Retina (tissue), 1 donor: ENCODE measurements at regions not wholly inside any gene's neighbourhood (a gene's known extent, or its start where the extent isn't known, plus 50 kb on each side); places are given as distances from the start of the nearest gene placed in this dataset.
"Not testable (repeated sequence)": the region's sequence is repeated elsewhere in the genome, so short reads cannot be mapped to it uniquely, and the experiment has no call there.

Experiments used
- DNase-seq: peaks from one replicate; pipeline ENCODE4 v3.0.0-alpha.2; 2016

GRCh38 chr21:35510957-35511695 is 462.0 kb upstream of the RUNX1 start:
- DNase-seq, result no peak

DNA sequence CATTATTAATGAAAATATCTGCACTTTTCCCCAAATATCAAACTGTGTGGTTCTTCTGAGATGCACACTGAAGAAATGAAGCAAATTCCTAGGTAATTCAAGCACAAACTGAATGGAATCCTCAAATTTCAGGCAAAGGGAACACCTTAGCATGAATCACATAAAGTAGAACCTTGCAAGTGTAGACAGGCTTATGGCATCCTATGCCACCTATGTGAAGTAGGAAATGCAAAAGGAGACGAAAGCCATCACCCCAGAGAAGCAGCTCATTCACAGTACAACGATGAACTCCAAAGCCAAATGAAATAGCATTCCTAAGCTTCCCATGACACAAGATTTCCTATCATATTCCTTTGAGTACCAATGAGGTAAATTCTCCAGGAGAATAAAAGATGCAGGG is 461.2 kb upstream of the RUNX1 start:
- no peak for DNase-seq

DNA sequence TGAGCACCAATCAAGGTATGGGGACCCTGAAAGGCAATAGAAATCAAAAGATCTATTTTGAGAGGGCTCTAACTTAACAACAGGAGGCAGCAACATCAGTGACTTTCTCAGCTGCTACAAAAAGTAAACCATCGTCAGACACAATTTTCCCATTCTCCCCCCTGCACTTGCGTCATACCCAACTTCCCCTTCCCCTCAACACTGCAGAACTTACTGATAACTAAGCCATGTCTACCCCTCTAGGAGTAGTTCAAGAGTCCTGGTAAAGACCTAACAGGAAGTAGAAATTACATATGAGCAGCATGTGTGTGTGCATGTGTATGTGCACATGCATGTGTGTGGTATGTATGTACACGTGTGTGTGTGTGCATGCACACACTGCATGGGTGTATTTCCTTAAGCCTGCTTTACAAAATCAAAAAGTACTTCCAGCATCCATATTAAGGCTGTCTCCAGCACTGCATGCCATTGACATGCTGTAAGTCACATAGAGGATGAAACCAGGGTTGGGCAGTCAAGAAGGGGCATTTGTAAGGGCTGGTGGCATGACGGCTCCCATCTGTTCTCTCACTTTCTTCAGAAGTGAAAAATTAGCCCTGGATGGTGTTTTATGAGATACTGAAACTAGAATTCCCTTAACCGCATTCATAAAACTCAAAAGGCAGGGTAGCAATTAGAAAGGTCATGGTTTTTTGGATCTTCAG is 460.1 kb upstream of the RUNX1 start:
- DNase-seq, result no peak

GRCh38 chr21:35508139-35508888 is 459.2 kb upstream of the RUNX1 start:
- no peak for DNase-seq

DNA sequence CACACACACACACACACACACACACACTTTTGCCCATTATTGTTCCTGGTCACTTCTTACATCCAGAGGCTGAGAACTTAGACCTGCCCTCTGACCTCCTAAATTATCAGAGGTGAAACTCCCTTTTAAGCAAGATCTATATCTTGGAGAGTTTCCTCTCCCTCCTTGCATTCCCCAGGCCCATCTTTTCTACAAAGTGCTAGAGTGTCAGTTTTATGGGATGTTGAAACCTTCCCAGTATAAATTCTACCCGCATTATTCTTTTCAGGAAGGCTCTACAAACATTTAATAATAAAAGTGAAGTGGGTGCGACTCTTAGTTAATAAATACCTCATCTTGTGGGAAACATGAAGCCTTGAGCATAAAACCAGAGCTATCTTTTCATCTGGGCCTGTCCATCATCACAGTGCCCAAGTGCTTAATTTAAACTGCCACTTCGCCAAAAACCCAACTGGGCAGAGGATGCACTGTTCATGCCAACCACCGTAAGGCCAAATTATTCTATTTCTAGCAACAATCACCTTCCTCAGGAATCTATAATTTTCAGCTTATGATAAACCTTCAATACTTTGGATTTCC is 458.2 kb upstream of the RUNX1 start:
- DNase-seq, result no peak

DNA sequence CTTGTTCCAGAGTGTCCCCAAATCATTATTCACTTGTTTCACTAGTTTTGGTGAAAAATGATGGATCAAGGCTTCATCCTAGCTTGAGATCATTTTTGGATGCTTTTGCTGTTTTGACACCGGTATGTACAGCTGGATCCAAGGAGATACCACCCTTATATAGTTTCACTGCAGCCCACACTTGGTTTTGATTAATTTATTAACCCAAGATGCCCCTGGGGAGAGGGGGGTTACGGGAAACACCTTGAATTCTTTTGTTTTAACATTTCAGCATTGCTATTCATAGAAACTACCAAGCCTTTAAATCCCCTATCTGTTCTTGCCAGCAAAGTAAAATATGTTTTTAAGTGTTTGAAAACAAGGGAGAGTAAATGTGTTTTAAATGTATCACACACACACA is 457.7 kb upstream of the RUNX1 start:
- no peak for DNase-seq

- DNase-seq, result no peak
Observed at GRCh38 chr21:35506352-35506751, 457.2 kb upstream of the RUNX1 start.

GRCh38 chr21:35504951-35505466 is 455.9 kb upstream of the RUNX1 start:
- no peak for DNase-seq

- DNase-seq, result no peak
Observed at GRCh38 chr21:35504277-35504676, 455.2 kb upstream of the RUNX1 start.

DNA sequence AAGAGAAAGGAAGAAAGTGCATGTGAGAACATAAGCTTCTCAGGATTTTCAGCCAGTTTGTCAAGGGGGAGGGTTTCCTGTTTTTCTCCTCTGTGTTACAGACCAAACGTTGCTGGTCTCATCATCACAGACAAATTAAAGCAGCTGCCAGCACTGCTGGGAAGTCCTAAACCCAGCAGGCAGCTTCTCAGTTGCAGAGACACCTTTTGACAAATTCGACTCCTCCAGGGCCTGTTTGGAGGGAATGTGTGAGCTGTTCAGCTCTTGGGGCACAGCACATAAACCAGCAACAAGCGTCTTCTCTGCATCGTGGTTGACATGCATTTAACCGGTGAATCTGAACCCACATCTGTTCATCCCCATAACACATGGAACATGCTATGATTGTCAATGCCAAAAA is 454.6 kb upstream of the RUNX1 start:
- DNase-seq, result no peak

DNA sequence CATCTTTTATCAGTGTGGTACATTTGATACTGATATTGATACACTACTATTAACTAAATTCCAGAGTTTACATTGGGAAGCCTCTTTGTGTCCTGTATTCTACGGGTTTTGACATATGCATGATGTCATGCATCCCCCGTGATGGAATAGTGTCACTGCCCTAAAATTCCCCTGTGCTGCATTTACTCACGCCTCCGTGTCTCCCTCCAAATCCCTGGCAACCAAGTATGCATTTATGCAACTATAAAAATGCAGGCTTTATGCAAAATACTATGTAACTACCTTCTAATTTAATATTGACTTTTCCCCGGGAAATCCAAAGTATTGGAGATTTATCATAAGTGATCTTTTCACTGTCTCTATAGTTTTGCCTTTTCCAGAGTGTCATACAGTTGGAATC is 453.7 kb upstream of the RUNX1 start:
- DNase-seq, result no peak

DNA sequence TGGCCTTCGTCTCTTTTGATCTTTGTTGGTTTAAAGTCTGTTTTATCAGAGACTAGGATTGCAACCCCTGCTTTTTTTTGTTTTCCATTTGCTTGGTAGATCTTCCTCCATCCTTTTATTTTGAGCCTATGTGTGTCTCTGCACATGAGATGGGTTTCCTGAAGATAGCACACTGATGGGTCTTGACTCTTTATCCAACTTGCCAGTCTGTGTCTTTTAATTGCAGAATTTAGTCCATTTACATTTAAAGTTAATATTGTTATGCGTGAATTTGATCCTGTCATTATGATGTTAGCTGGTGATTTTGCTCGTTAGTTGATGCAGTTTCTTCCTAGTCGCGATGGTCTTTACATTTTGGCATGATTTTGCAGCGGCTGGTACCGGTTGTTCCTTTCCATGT is 448.4 kb upstream of the RUNX1 start:
- DNase-seq, result not testable (repeated sequence)

GRCh38 chr21:35491920-35492678 is 443.0 kb upstream of the RUNX1 start:
- DNase-seq, result no peak

DNA sequence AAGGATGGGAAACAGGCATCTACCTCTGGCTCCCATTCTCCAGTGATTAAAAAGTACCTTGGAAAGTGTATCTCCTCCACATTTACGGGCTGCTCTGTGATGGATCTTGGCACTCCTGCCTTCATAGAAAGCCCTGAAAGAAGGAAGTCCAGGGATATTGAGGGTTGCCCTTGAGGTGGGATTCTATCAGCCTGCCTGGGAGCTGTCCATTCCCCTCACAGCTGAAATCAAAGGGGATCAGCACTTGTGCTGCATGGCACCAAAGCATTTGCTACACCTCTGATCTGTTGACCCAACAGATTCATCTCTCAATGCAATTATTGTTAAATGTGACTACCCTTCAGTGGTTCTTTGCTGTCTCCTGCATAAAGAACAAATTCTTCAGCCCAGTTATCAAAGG is 442.0 kb upstream of the RUNX1 start:
- DNase-seq, result no peak

GRCh38 chr21:35489389-35489980 is 440.4 kb upstream of the RUNX1 start:
- DNase-seq, result peak; percentile 17

DNA sequence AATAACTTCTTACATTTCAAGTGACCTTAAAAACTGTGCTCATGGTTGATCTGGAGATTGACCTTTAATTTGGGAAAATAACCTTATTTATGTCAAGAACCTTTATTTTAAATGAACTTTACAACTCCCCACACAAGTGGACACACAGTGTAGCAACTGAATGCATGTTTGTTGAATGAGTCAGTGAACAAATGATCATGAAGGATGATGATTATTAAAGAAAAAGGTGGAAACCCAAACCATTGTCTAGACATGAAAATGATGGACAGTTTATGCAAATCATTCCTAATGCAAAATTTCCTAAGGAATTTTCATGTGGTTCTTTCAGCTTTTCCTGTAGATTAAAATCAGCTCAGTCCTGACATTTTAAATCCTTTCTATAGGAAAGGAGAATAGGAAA is 439.8 kb upstream of the RUNX1 start:
- DNase-seq, result no peak

DNA sequence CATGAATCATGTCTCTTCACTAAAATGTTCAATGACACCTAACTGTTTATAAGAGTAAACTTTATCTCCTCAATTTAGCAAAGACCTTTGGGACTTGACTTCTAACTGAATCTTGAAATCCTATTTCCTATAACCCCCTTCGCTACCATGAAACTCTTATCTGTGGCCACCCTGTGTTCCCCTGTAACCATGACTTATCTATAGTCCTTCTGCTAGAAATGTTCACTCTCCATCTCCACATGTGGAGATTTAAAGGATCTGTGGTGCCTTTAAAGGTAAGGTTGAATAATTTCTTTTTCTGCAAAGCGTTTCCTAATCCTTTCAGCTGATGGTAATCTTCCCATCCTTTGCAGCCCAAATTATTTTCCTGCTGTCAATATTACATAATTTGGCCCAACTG is 436.3 kb upstream of the RUNX1 start:
- DNase-seq, result no peak

DNA sequence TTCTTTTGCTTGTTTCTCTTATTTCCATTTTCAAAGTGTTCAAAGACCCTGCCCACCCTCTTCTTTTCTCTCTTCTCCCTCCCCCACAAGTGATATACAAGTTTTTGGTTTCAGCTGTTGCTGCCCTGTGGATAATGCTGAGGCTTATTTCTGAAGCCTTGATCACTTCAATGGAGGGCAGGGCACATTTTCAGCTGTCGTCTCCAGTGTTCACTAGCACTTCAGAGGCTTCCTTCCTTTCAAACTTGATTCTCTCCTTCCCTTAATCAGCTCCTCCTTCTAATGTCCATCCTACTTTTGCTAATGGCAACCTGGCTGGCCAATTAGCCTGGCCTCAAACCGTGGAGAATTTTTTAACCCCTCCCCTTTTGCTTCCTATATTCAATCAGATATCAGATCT is 435.7 kb upstream of the RUNX1 start:
- DNase-seq, result no peak

GRCh38 chr21:35484032-35484431 is 434.9 kb upstream of the RUNX1 start:
- DNase-seq, result no peak

DNA sequence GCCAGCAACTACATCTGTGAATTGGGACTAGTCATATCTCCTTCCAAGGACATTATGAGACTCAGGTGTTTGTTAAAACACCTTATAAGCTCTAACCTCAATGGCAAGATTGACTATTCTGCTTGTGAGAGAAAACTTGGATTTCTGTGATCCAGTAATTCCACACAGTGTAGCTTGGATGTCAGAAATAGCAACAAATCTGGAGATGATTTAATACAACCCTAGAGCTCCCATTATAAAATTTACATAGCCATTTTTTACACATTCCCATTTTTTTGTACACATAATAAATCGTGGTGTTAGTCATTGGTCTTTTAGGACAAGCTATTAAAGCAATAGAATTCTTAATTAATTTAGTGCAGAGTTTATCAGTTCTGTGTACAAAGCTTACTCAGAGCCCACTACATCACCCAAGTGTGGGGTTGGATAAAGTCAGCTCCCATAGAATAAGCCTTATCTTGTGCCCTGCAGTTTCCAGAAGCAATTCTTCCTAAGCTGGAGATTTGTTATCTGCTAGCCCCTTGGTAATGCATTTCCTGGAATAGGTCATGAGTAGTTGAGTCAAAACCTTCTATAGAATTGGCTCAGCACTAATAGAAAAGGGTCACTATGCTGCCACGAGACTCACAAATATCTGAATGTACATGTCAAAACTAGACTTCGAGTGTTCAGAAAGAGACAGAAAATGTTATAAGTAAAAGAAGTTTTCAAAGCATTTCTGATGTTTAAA is 434.0 kb upstream of the RUNX1 start:
- DNase-seq, result no peak

- DNase-seq, result no peak
Observed at GRCh38 chr21:35482096-35482495, 433.0 kb upstream of the RUNX1 start.
